Astrocyte (in vitro differentiated cells and primary cell): ENCODE measurements at regions not wholly inside any gene's neighbourhood (a gene's known extent, or its start where the extent isn't known, plus 50 kb on each side); places are given as distances from the start of the nearest gene placed in this dataset.
A peak's percentile ranks its signal among the peaks of the same experiment; 100 is the strongest.

ENCODE experiments used
- DNase-seq: peaks from one replicate; pipeline ENCODE4 v3.0.0-alpha.2; 2010; ENCODE audit warnings: low read depth
- FAIRE-seq: peaks from 2 replicates; lab custom pipeline; 2011; peaks lifted over from hg19 to GRCh38; lab: Jason Lieb, UNC
- H2AFZ ChIP-seq: 2 replicates; pipeline ENCODE4 v1.6.0; 2012; ENCODE audit warnings: low read depth, low read length, inconsistent platforms
- H3K27ac ChIP-seq: 2 replicates; pipeline ENCODE4 v1.5.1; 2011; ENCODE audit warnings: low read depth, low read length, inconsistent platforms
- H3K27me3 ChIP-seq: 2 replicates; pipeline ENCODE4 v1.6.0; 2011; ENCODE audit warnings: low read length, inconsistent platforms; ENCODE audit not compliant: insufficient read depth
- H3K36me3 ChIP-seq: 2 replicates; pipeline ENCODE4 v1.5.1; 2011; ENCODE audit warnings: low read length, inconsistent platforms; ENCODE audit not compliant: insufficient read depth
- H3K4me1 ChIP-seq: 2 replicates; pipeline ENCODE4 v1.5.1; 2011; ENCODE audit warnings: low read length, inconsistent platforms; ENCODE audit not compliant: insufficient read depth
- H3K4me2 ChIP-seq: 2 replicates; pipeline ENCODE4 v1.6.0; 2012; ENCODE audit warnings: low read length, inconsistent platforms
- H3K4me3 ChIP-seq: 2 replicates; pipeline ENCODE4 v1.5.1; 2011; ENCODE audit warnings: low read depth, mild to moderate bottlenecking, low read length, inconsistent platforms; ENCODE audit not compliant: insufficient read depth
- H3K79me2 ChIP-seq: 2 replicates; pipeline ENCODE4 v1.6.0; 2012; ENCODE audit warnings: mild to moderate bottlenecking, low read length, inconsistent platforms; ENCODE audit not compliant: insufficient read depth
- H3K9ac ChIP-seq: 2 replicates; pipeline ENCODE4 v1.6.0; 2012; ENCODE audit warnings: mild to moderate bottlenecking, low read length, inconsistent platforms
- H3K9me3 ChIP-seq: 2 replicates; pipeline ENCODE4 v1.5.1; 2012; ENCODE audit warnings: low read depth, mild to moderate bottlenecking, low read length, inconsistent platforms; ENCODE audit not compliant: insufficient read depth
- H4K20me1 ChIP-seq: 2 replicates; pipeline ENCODE4 v1.6.0; 2012; ENCODE audit warnings: low read length, inconsistent platforms; ENCODE audit not compliant: insufficient read depth
- H3K27ac Mint-ChIP-seq: one replicate; pipeline ENCODE4 v1.8.0; 2021; ENCODE audit warnings: mild to moderate bottlenecking, mixed read lengths; ENCODE audit not compliant: unreplicated experiment
- H3K27me3 Mint-ChIP-seq: one replicate; pipeline ENCODE4 v1.8.0; 2021; ENCODE audit warnings: low read depth, mixed read lengths; ENCODE audit not compliant: unreplicated experiment
- H3K36me3 Mint-ChIP-seq: one replicate; pipeline ENCODE4 v1.8.0; 2021; ENCODE audit warnings: low read depth, mixed read lengths; ENCODE audit not compliant: unreplicated experiment
- H3K4me1 Mint-ChIP-seq: one replicate; pipeline ENCODE4 v1.8.0; 2021; ENCODE audit warnings: low read depth, mixed read lengths; ENCODE audit not compliant: unreplicated experiment
- H3K4me3 Mint-ChIP-seq: one replicate; pipeline ENCODE4 v1.8.0; 2021; ENCODE audit warnings: mild to moderate bottlenecking, moderate library complexity, mixed read lengths; ENCODE audit not compliant: unreplicated experiment
- H3K9me3 Mint-ChIP-seq: one replicate; pipeline ENCODE4 v1.8.0; 2021; ENCODE audit warnings: mild to moderate bottlenecking, mixed read lengths; ENCODE audit not compliant: unreplicated experiment
- EZH2 ChIP-seq: IDR thresholded peaks from 2 replicates; pipeline ENCODE4 v1.6.1; 2012; ENCODE audit warnings: mild to moderate bottlenecking, low read length, inconsistent platforms; ENCODE audit not compliant: insufficient read depth
- TF ChIP-seq, protein P1 (sequence below): IDR thresholded peaks from 2 replicates; pipeline ENCODE4 v1.5.1; 2011; ENCODE audit warnings: low read depth, mild to moderate bottlenecking, inconsistent platforms, low read length, moderate library complexity; ENCODE audit not compliant: insufficient read depth

DNA sequence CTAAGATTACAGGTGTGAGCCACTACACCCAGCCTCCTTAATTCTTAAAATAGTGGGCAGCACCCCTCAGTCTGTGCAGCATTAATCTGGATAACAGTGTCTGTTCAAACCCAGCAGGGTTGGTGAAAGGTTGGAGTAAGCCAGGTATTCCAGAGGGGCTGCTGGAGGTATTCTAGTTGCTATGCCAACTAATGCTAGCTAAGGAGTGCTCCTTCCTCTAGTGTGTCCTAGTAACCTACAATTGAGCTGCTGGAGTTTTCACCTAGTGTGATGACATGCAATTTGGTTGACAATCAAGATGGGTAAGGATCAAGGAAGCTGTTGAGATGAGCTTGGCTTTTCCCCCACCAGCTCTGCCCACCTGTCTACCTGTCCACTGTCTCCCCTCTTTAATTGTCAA is 100.2 kb upstream of the IPO9 start:
- H3K79me2 ChIP-seq = peaks cover 92% of the 10 kb centered on the region
- Mint-ChIP-seq H3K9me3 (peaks cover under 1% of the 10 kb centered on the region), H3K4me3 (no peak overlapping the region), H3K27ac (no peak overlapping the region), H3K36me3 (peaks cover 8% of the 10 kb centered on the region), H3K4me1 (peaks cover 54% of the 10 kb centered on the region), H3K27me3 (no peaks in the 10 kb centered on the region)
- no peak overlapping the region for H3K27ac ChIP-seq
- H4K20me1 ChIP-seq = peaks cover 71% of the 10 kb centered on the region
- H3K9ac ChIP-seq = no peak overlapping the region
- H3K27me3 ChIP-seq = no peaks in the 10 kb centered on the region
- H3K4me3 ChIP-seq = no peak overlapping the region
- FAIRE-seq (no peak), DNase-seq (no peak)
- TF ChIP-seq, protein P1, sequence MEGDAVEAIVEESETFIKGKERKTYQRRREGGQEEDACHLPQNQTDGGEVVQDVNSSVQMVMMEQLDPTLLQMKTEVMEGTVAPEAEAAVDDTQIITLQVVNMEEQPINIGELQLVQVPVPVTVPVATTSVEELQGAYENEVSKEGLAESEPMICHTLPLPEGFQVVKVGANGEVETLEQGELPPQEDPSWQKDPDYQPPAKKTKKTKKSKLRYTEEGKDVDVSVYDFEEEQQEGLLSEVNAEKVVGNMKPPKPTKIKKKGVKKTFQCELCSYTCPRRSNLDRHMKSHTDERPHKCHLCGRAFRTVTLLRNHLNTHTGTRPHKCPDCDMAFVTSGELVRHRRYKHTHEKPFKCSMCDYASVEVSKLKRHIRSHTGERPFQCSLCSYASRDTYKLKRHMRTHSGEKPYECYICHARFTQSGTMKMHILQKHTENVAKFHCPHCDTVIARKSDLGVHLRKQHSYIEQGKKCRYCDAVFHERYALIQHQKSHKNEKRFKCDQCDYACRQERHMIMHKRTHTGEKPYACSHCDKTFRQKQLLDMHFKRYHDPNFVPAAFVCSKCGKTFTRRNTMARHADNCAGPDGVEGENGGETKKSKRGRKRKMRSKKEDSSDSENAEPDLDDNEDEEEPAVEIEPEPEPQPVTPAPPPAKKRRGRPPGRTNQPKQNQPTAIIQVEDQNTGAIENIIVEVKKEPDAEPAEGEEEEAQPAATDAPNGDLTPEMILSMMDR = no peak
- TF ChIP-seq EZH2 = no peak
- peaks cover 13% of the 10 kb centered on the region for H3K36me3 ChIP-seq
- H3K4me2 ChIP-seq = no peak overlapping the region
- peaks cover 40% of the 10 kb centered on the region for H3K4me1 ChIP-seq
- H3K9me3 ChIP-seq = no peaks in the 10 kb centered on the region
- no peak overlapping the region for H2AFZ ChIP-seq

DNA sequence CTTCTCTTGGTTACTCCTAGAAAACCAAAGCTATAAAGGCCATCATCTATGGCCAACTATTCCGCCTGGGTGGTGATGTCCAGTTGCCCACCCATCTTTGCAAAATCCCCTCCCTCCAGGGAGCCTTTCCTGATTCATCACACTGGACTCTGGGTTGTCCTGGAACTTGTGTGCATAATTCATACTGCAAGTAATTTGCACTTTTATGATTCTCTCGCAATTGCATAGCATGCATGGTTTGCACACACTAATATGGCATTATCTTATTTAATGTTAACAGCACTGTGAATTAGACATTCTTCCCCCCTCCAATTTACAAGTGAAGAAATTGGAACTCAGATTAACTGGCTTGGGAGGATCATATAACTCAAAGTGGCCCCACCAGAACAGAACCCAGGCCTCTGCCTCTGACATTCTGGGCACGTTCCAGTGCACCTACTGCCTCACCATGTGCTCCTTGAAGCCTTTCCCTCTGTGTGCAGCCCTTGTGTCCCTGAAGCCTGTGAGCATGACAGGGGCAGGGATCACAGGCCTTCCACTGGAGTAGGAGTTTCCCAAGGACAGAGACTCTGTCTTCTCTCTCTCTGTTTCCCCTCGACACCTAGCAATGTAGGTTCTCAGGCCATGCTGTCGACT is 98.9 kb upstream of the IPO9 start:
- H3K36me3 Mint-ChIP-seq = peaks cover 7% of the 10 kb centered on the region
- Histone ChIP-seq H2AFZ (no peak overlapping the region), H3K36me3 (peaks cover 13% of the 10 kb centered on the region), H3K79me2 (peaks cover 91% of the 10 kb centered on the region), H3K27ac (no peak overlapping the region), H3K4me1 (peaks cover 33% of the 10 kb centered on the region), H3K4me2 (no peak overlapping the region), H3K9ac (no peak overlapping the region), H3K4me3 (no peak overlapping the region), H3K27me3 (no peaks in the 10 kb centered on the region), H4K20me1 (peaks cover 70% of the 10 kb centered on the region), H3K9me3 (no peaks in the 10 kb centered on the region)
- no peak for FAIRE-seq
- no peak for TF ChIP-seq EZH2
- TF ChIP-seq, protein P1 = no peak
- no peak for DNase-seq
- no peaks in the 10 kb centered on the region for H3K27me3 Mint-ChIP-seq
- peak overlapping the region; percentile 11 for H3K4me3 Mint-ChIP-seq
- no peak overlapping the region for H3K27ac Mint-ChIP-seq
- H3K4me1 Mint-ChIP-seq = peaks cover 44% of the 10 kb centered on the region
- H3K9me3 Mint-ChIP-seq = peaks cover 2% of the 10 kb centered on the region

DNA sequence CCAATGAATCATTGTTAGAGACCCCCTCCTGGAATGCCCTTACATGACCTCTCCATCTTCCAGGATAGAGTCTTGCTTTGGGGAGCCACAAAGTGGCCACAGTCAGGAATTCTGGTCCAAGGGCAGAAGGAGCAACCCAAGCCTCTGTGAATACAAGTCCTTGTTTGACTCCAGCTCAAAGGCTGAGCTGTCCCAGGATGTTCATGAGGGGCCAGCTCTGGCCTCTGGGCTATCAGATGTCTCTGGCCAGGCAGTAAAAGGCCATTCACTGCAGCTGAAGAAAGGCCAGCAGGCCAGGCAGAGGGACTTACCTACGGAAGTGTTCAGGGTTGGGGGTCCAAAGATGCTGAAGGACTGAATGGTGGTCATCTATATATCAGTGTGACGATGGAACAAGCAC is 98.3 kb upstream of the IPO9 start:
- peaks cover 91% of the 10 kb centered on the region for H3K79me2 ChIP-seq

More for the DNA sequence above, 98.3 kb upstream of the IPO9 start:
- H3K36me3 ChIP-seq = peaks cover 13% of the 10 kb centered on the region
- DNase-seq (no peak), FAIRE-seq (no peak)
- no peak overlapping the region for H3K4me3 ChIP-seq
- Mint-ChIP-seq H3K27me3 (no peaks in the 10 kb centered on the region), H3K4me1 (peaks cover 47% of the 10 kb centered on the region), H3K36me3 (peaks cover 6% of the 10 kb centered on the region), H3K9me3 (peaks cover 2% of the 10 kb centered on the region), H3K27ac (peak overlapping the region; percentile 6), H3K4me3 (peak overlapping the region; percentile 11)
- peaks cover 36% of the 10 kb centered on the region for H3K4me1 ChIP-seq
- H2AFZ ChIP-seq = no peak overlapping the region
- H3K27me3 ChIP-seq = no peaks in the 10 kb centered on the region
- no peak overlapping the region for H3K27ac ChIP-seq
- peaks cover 65% of the 10 kb centered on the region for H4K20me1 ChIP-seq
- H3K9me3 ChIP-seq = no peaks in the 10 kb centered on the region
- H3K9ac ChIP-seq = no peak overlapping the region
- H3K4me2 ChIP-seq = no peak overlapping the region
- TF ChIP-seq, protein P1 = no peak
- no peak for TF ChIP-seq EZH2
